GM19025 (cell line): ENCODE measurements at regions not wholly inside any gene's neighbourhood (a gene's known extent, or its start where the extent isn't known, plus 50 kb on each side); places are given as distances from the start of the nearest gene placed in this dataset.

Experiments
- ATAC-seq: cut with Tn5 transposase; IDR thresholded peaks from one replicate; pipeline ENCODE4 v1.9.1; 2021; ENCODE audit warnings: mild to moderate bottlenecking, low read depth, moderate library complexity; ENCODE audit not compliant: unreplicated experiment

- no peak for ATAC-seq
Measured at GRCh38 chr18:45295388-45295787, 319.9 kb upstream of the SLC14A2 start.

DNA sequence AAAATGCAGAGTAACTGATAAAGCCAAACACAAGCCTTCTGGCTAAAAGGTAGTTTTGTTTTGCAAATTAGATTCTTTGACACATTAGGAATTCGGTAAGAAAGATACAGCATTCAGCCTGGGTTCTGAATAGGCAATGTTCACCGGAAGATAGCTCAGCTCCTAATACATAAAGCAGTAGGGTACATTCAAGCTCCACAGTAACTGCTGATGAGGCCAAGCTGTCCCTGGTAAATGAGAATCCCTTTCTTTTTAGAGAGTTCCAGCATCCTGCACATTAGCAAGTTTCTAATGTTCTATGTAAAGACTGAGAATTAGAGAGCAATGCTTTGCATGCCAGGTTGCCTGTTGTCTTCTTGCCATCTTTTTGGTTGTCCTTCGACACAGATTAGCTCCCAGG is 316.3 kb upstream of the SLC14A2 start:
- no peak for ATAC-seq

GRCh38 chr18:45303026-45303425 is 312.2 kb upstream of the SLC14A2 start:
- ATAC-seq, result no peak

GRCh38 chr18:45304558-45304957 is 310.7 kb upstream of the SLC14A2 start:
- no peak for ATAC-seq

- ATAC-seq, result no peak
Measured at GRCh38 chr18:45312555-45313126, 302.6 kb upstream of the SLC14A2 start.

DNA sequence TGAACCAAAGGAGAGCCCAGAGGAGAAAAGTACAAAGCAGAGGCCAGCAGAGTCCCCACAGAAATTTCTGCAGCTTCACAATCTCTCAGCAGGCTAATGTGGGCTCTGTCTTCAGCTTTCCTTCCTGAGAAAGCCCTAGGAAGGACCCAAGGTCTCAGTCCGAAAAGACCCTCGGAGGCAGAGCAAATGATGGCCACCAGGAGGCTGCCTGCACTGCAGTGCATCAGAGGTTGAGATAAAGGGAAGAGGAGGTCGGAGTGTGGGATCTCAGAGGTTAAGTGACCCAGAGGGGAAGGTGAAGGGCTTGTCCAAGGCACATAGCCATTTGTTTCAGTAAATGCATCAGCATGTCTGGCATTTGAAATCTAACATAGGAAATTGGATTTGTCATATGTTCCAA is 299.1 kb upstream of the SLC14A2 start:
- no peak for ATAC-seq

GRCh38 chr18:45317948-45318640 is 297.2 kb upstream of the SLC14A2 start:
- no peak for ATAC-seq

- ATAC-seq, result no peak
Measured at GRCh38 chr18:45320724-45321123, 294.6 kb upstream of the SLC14A2 start.

DNA sequence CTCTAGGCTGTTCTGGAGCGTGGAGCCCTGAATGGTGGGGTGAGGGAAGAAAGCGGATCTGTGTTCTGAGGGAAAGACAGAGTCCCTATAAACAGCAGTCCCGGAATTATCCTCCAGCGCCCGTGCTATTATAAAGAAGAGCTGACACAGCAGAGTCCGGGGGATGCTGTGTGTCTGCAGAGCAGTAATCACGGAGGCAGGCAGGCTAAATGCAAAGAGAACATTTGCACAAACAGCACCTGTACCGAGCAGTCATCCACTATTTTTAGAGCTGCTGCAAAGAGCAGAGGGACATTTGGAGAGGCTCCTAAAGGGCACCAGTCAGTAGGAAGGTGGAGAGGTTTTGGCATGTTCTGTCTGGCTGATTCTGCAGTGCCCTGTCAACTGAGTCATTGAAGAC is 293.8 kb upstream of the SLC14A2 start:
- no peak for ATAC-seq

DNA sequence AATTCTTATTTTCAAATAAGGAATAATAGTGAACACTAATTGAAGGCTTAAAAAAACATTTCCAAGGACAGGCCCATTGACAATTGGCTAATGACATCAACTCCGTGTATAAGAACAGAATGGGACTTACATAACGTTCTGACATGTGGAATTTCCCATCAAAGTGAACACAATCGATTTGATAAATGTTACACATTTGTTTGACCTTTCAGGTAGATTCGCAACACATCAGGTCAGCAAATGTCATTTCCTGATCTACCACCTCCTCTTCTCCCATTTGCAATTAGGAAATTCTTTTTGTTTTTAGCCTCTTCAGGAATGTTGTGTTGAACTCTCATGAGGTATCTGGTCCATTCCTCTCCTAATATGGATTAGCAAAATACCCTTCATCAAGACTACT is 292.9 kb upstream of the SLC14A2 start:
- no peak for ATAC-seq

DNA sequence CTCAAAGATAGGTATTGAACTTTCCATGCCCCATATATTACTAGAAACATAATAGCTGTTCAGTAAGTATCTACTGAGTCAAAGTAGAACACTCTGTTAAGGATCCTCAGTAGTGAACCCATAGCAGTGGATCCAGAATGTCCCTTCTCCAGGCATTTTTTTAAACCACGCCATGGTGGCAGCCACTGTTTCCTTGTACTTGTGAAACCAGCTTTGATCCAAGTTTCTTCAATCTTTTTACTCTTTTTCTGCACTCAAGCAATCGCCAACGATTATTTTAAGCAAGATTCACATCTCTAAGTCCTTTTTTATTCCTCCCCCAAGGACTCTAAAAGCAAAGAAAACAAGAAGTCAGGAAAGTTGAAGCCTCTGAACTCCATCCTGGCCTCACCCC is 291.2 kb upstream of the SLC14A2 start:
- no peak for ATAC-seq

DNA sequence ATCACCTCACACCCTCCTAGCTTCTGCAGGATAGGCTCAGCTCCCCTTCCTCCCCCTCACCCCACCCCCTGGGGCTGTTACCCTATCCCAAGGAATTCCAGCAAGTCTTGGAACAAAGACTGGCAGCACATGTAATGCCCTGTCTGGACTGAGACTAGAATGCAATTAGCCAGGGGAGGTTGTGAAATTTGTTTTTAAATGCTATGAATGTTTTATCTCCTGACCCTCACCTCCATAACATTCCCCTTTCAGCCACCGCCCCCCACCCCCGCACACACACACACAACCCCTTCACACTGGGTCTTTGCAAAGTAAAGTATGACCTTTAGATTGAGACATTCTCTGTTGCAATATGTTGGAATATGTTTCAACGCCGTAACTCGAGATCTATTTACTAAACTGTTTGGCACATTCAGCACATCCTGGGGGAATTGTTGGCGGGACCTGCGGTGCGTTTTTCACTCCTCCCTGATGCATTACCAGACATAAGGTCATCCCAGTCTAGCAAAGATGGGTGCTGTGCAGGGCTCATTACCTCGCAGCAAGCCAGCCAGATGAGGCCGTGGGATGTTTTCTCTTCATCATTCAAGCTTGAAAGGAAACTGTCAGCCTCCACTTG is 290.7 kb upstream of the SLC14A2 start:
- no peak for ATAC-seq

DNA sequence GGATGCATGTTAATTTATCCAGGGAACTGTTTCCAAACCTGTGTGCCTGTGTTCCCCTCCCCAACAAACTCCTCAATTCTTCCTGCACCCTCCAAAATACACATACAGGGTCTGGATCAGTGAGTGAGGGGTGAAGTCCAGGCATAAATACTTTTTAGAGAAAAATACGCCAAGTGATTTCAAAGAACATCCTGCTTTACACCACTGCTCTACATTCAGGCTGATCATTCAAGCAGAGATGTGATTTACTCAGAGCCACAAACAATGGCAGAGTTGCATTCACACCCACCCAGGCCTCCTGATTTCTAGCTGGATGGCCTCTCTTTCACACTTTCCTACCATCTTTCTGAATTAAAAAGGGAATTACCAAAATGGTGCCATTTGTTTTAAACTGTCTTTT is 289.5 kb upstream of the SLC14A2 start:
- ATAC-seq, result no peak

DNA sequence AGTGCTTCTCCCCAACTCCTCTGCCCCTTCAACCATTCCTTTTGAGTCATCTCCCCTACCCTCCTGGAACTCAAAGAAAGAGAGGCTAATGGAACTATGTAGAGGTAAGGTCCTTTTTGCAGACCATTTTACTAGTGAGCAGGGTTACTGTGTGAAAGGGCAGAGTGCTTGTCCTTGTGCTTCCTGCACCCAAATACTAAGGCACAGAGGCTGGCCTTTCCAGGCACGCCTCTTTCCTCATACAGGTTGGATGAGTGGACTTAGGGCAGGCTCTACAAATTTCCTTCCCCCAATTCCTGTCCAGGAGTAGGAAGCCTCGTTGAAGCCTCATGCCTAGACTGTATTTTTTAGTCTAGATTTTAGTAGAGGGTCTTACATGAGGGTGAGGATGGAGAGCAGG is 288.8 kb upstream of the SLC14A2 start:
- no peak for ATAC-seq

- no peak for ATAC-seq
Measured at GRCh38 chr18:45328296-45328695, 287.0 kb upstream of the SLC14A2 start.

DNA sequence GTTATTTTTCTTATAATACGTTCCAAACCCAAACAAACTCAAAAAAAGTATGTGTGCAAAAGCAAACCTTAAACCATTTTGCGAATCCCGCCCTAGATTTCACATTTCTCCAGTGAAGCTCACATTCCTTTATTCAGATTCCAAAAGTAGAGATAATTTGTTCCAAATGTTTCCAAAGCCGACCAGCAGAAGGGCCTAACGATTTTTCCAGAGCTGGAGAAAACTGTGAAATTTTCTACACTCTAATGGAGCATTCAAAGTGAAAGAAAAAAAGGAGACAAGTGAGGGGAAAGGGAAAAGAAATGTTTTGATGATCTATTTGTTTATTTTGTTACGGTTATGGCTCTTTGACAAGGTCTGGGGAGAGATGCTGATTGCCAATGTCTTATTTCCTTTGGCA is 286.5 kb upstream of the SLC14A2 start:
- no peak for ATAC-seq

- no peak for ATAC-seq
Measured at GRCh38 chr18:45329316-45329715, 286.0 kb upstream of the SLC14A2 start.

DNA sequence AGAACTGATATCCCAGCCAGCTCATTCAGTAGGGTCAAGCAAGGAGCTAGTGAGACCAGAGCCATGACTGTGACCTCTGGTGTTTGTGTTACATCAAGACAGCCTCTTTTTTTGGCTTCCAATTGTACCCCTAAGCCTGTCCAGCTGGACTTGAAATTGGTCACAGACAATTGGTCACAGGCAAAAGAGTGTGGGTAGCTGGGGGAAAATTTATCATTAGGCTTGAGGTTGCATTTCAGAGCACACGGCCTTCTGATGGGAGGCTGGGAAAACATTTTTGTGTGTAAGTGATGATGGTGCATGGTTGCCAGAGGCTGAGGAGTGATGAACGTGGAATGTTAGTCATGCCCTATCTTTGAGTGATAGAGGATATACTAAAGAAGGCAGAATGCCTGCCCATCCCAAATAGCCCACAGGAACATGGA is 285.1 kb upstream of the SLC14A2 start:
- no peak for ATAC-seq

DNA sequence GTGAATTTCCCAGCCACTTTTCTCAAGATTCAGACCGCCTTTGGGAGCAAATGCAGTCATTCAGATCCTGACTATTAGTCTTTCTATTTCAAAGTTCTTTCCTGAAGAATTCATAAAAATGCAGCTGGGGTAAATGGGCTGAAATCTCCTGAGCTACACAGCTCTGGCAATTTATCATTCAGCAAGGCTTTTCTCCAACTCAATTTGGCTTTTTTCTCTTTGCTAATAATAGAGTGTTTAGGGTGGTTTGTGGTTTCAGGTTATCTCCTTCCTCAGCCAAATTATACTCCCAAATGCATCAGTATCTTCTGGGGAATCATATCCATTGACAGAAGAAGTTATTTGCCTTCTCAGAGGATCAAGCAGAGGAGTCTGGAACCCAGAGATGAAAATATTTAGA is 282.4 kb upstream of the SLC14A2 start:
- ATAC-seq, result no peak

GRCh38 chr18:45334191-45334590 is 281.1 kb upstream of the SLC14A2 start:
- no peak for ATAC-seq

DNA sequence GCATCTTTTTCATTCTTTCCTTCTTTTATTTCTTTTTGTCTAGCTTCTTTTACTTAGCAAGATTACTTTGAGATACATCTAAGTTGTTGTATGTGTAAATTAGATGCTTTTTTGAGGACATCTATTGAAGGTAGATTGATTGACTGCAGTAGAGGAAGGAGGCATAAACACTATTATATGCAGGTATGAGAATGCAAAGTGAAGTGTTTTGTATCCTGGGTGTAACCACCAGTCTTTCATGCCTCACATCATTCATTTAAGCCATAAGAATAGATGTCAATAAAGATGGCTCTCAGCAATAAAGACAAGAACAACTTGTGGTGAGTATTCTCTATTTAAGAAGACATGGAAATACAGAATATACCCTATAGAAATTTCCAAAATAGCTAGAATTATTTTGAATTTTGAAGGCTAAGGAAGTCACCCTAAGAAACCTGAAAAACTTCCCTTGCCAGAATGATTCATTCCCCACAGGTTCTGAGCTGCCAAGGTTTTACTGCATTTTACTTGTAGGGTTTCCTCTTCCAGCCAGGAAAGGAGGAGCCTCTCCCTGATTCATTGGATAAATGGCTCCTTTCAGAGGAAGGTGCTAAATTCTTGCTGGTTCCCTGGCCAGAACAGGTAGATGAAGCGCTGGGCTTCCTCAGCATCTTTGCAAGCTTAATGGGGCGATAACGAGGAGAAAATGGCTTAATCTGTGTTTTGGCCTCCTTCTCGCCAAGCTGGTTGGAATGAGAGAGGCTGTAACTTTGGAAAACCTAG is 279.8 kb upstream of the SLC14A2 start:
- ATAC-seq, result no peak
